HG02884 (cell line): ENCODE measurements at regions not wholly inside any gene's neighbourhood (a gene's known extent, or its start where the extent isn't known, plus 50 kb on each side); places are given as distances from the start of the nearest gene placed in this dataset.

Experiments used
- ATAC-seq: cut with Tn5 transposase; IDR thresholded peaks from one replicate; pipeline ENCODE4 v1.9.1; 2021; ENCODE audit warnings: mild to moderate bottlenecking, moderate library complexity; ENCODE audit not compliant: unreplicated experiment

- ATAC-seq: no peak
Measured at GRCh38 chr10:79014796-79015195, 54.0 kb upstream of the ZMIZ1 start.

GRCh38 chr10:79017882-79018520 is 50.8 kb upstream of the ZMIZ1 start:
- ATAC-seq: no peak

GRCh38 chr10:79018521-79019011 is 50.2 kb upstream of the ZMIZ1 start:
- no peak for ATAC-seq
